HG02642 (cell line): ENCODE measurements at regions not wholly inside any gene's neighbourhood (a gene's known extent, or its start where the extent isn't known, plus 50 kb on each side); places are given as distances from the start of the nearest gene placed in this dataset.

Experiments used
- ATAC-seq: cut with Tn5 transposase; IDR thresholded peaks from one replicate; pipeline ENCODE4 v1.9.1; 2021; ENCODE audit warnings: mild to moderate bottlenecking; ENCODE audit not compliant: unreplicated experiment, poor library complexity

- no peak for ATAC-seq
These were observed 182.7 kb upstream of the PMEPA1 start for GRCh38 chr20:57892471-57892870.

- ATAC-seq = no peak
These were observed 181.2 kb upstream of the PMEPA1 start for GRCh38 chr20:57891014-57891413.

GRCh38 chr20:57890202-57890800, 180.5 kb upstream of the PMEPA1 start:
- no peak for ATAC-seq

- ATAC-seq = no peak
These were observed 178.8 kb upstream of the PMEPA1 start for GRCh38 chr20:57888591-57888990.

- no peak for ATAC-seq
These were observed 175.1 kb upstream of the PMEPA1 start for GRCh38 chr20:57884956-57885355.

- ATAC-seq = no peak
These were observed 173.9 kb upstream of the PMEPA1 start for GRCh38 chr20:57883761-57884160.

- ATAC-seq = no peak
These were observed 173.4 kb upstream of the PMEPA1 start for GRCh38 chr20:57883224-57883623.

GRCh38 chr20:57882451-57883161, 172.8 kb upstream of the PMEPA1 start:
- no peak for ATAC-seq

GRCh38 chr20:57881466-57882385, 171.9 kb upstream of the PMEPA1 start:
- ATAC-seq = no peak

- no peak for ATAC-seq
These were observed 170.7 kb upstream of the PMEPA1 start for GRCh38 chr20:57880571-57880892.

- no peak for ATAC-seq
These were observed 170.2 kb upstream of the PMEPA1 start for GRCh38 chr20:57879779-57880570.

GRCh38 chr20:57879437-57879778, 169.6 kb upstream of the PMEPA1 start:
- no peak for ATAC-seq

- ATAC-seq = no peak
These were observed 169.1 kb upstream of the PMEPA1 start for GRCh38 chr20:57878786-57879424.

- ATAC-seq = no peak
These were observed 168.2 kb upstream of the PMEPA1 start for GRCh38 chr20:57877995-57878394.

- no peak for ATAC-seq
These were observed 167.5 kb upstream of the PMEPA1 start for GRCh38 chr20:57877131-57877824.

- ATAC-seq = no peak
These were observed 166.3 kb upstream of the PMEPA1 start for GRCh38 chr20:57876163-57876562.

- ATAC-seq = no peak
These were observed 164.3 kb upstream of the PMEPA1 start for GRCh38 chr20:57874141-57874540.

GRCh38 chr20:57872816-57873409, 163.1 kb upstream of the PMEPA1 start:
- ATAC-seq = no peak

GRCh38 chr20:57871237-57871632, 161.4 kb upstream of the PMEPA1 start:
- ATAC-seq = no peak
